ENCODE measurements at regions not wholly inside any gene's neighbourhood (a gene's known extent, or its start where the extent isn't known, plus 50 kb on each side); places are given as distances from the start of the nearest gene placed in this dataset.

DNA sequence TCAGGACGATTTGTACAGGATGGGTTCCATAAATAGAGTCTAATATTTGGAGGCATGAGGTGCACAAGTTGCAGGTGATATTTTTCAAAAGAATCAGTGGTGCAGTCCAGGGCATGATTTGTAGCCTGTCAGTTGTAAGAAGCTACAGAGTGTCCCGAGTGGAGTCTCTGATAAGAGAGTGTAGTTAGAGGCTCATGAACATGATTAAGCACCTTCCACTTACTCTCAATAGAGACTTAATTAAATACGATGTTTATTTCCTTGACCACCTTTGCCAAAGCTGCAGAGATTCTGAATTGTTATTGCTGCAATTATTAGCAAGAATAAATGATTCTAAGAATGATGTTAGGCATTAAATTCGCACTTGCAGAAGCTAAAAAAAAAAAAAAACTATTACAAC, 218.4 kb upstream of the LRTM1 start:
- Histone ChIP-seq H2AFZ (ENCODE audit: control insufficient read depth, low read depth, low read length) (no peak overlapping the region), H3K9ac (ENCODE audit: control insufficient read depth, insufficient read depth, low read length) (no peak overlapping the region), H3K79me2 (ENCODE audit: control insufficient read depth, insufficient read depth, low read length) (no peaks in the 10 kb centered on the region), H3K36me3 (ENCODE audit: control insufficient read depth in 2 of 2, insufficient read depth in 2 of 2, low read length in 1 of 2) (no peaks in the 10 kb centered on the region), H3K27ac (ENCODE audit: control insufficient read depth, insufficient read depth) (no peak overlapping the region), H3K9me3 (replicated peaks; ENCODE audit: control insufficient read depth, insufficient read depth, low read length) (no peaks in the 10 kb centered on the region), H4K20me1 (ENCODE audit: control insufficient read depth, insufficient read depth) (no peaks in the 10 kb centered on the region), H3K4me3 (no peak overlapping the region), H3K4me2 (ENCODE audit: control insufficient read depth, insufficient read depth) (no peak overlapping the region), H3K27me3 (replicated peaks in 1 of 2; ENCODE audit: control insufficient read depth in 2 of 2, insufficient read depth in 2 of 2, low read length in 1 of 2) (no peaks in the 10 kb centered on the region), H3K4me1 (ENCODE audit: control insufficient read depth, insufficient read depth, low read length) (no peaks in the 10 kb centered on the region)
- ChIA-PET POLR2A (no interaction called here), RAD21 (ENCODE audit: unreplicated experiment) (no interaction called here), SMC1A (ENCODE audit: uncharacterized antibody, unreplicated experiment) (no interaction called here), CTCF (no interaction called here)
- DNase-seq (ENCODE audit: low read depth, low spot score) (no peak), FAIRE-seq (no peak), ATAC-seq (no peak)
- no TSS peak for BruUV-seq (replicated peaks)
- in situ Hi-C loops (cut with MboI) (no loop called here), intact Hi-C loops (cut with micrococcal nuclease; ENCODE audit: unreplicated experiment) (no loop called here)
- 0% methylated on average over 4 of the region's 4 CpGs for WGBS (ENCODE audit: insufficient coverage, insufficient replicate concordance, low lambda C conversion rate, missing lambda C conversion rate)
- TF ChIP-seq KAT2A (conservative IDR thresholded peaks at IDR 0.05; ENCODE audit: control insufficient read depth, low read depth, low read length) (no peak), BMI1 (IDR thresholded peaks at IDR 0.05; ENCODE audit: borderline replicate concordance) (no peak), SMAD1 (IDR thresholded peaks at IDR 0.05; ENCODE audit: low read depth, partially characterized antibody) (no peak), RFX5 (IDR thresholded peaks at IDR 0.05; ENCODE audit: low read depth, low read length) (no peak), HDGF (IDR thresholded peaks at IDR 0.05) (no peak), CBFB (IDR thresholded peaks at IDR 0.05; ENCODE audit: low read depth) (no peak), SPI1 (IDR thresholded peaks at IDR 0.05; ENCODE audit: borderline replicate concordance, insufficient read depth, low read depth, low read length) (no peak), MYB (IDR thresholded peaks at IDR 0.05; ENCODE audit: borderline replicate concordance, low read depth, low read length) (no peak), BCLAF1 (IDR thresholded peaks at IDR 0.05) (no peak), NFYA (IDR thresholded peaks at IDR 0.05; ENCODE audit: borderline replicate concordance, low read depth, low read length) (no peak), ZNF384 (IDR thresholded peaks at IDR 0.05; ENCODE audit: borderline replicate concordance, low read depth, low read length) (no peak), SUZ12 (IDR thresholded peaks at IDR 0.05; ENCODE audit: unreplicated experiment) (no peak), FOXM1 (IDR thresholded peaks at IDR 0.05; ENCODE audit: low read depth, low read length) (no peak), KLF5 (IDR thresholded peaks at IDR 0.05; ENCODE audit: partially characterized antibody) (no peak)
- TF ChIP-seq, protein P1, sequence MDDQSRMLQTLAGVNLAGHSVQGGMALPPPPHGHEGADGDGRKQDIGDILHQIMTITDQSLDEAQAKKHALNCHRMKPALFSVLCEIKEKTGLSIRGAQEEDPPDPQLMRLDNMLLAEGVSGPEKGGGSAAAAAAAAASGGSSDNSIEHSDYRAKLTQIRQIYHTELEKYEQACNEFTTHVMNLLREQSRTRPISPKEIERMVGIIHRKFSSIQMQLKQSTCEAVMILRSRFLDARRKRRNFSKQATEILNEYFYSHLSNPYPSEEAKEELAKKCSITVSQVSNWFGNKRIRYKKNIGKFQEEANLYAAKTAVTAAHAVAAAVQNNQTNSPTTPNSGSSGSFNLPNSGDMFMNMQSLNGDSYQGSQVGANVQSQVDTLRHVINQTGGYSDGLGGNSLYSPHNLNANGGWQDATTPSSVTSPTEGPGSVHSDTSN (IDR thresholded peaks at IDR 0.05; ENCODE audit: insufficient replicate concordance, low read depth, low read length): no peak

All from GM12878 (cell line).